ENCODE measurements at regions not wholly inside any gene's neighbourhood (a gene's known extent, or its start where the extent isn't known, plus 50 kb on each side); places are given as distances from the start of the nearest gene placed in this dataset.
"Not testable (repeated sequence)": the region's sequence is repeated elsewhere in the genome, so short reads cannot be mapped to it uniquely, and the experiment has no call there.

DNA sequence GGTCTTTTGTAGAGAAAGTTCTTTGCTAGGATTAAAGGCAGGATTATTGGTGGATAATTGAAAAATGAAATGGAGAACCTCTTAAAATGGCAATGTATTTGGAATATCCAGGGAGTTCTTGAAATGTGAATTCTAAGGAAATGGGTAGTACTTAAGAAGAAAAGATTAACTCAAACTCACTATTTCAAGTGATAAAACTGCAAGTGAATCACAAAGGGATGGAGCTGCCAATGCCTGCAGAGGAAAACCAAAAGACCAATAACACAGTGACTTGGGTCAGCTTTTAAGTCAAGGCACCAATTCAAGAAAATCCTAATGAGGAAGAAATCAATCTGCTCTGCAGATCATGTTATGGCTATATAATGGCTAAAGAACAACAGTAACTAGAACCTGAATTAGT lies 67.6 kb upstream of the ETAA1 start:
- POLR2A ChIA-PET, result no interaction called here

DNA sequence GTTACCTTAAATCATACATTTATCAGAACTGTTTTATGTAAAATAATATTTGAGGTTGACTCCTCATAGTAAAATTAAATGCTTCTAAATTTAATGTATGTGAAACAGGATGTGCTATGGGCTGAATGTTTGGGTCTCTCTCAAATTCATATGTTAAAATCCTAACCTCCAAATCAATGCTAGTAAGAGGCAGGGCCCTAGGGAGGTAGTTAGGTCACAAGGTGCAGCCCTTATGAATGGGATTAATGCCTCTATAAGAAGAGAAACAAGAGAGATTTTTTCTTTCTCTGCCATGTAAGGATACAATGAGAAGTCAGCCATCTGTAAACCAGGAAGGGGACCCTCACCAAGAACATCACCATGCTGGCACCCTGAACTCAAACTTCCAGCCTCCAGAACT lies 67.2 kb upstream of the ETAA1 start:
- Mint-ChIP-seq H3K4me3 (no peak overlapping the region), H3K4me1 (ENCODE audit: low read depth) (no peaks in the 10 kb centered on the region), H3K27me3 (peaks cover 4% of the 10 kb centered on the region), H3K9me3 (no peaks in the 10 kb centered on the region), H3K27ac (no peak overlapping the region), H3K36me3 (ENCODE audit: low read depth) (no peaks in the 10 kb centered on the region)
- TF ChIP-seq, protein P1, sequence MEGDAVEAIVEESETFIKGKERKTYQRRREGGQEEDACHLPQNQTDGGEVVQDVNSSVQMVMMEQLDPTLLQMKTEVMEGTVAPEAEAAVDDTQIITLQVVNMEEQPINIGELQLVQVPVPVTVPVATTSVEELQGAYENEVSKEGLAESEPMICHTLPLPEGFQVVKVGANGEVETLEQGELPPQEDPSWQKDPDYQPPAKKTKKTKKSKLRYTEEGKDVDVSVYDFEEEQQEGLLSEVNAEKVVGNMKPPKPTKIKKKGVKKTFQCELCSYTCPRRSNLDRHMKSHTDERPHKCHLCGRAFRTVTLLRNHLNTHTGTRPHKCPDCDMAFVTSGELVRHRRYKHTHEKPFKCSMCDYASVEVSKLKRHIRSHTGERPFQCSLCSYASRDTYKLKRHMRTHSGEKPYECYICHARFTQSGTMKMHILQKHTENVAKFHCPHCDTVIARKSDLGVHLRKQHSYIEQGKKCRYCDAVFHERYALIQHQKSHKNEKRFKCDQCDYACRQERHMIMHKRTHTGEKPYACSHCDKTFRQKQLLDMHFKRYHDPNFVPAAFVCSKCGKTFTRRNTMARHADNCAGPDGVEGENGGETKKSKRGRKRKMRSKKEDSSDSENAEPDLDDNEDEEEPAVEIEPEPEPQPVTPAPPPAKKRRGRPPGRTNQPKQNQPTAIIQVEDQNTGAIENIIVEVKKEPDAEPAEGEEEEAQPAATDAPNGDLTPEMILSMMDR (IDR thresholded peaks at IDR 0.05), result no peak
- DNase-seq (no peak), ATAC-seq (no peak)
- intact Hi-C loops (cut with micrococcal nuclease), result no loop called here
- ChIA-PET POLR2A (no interaction called here), CTCF (no interaction called here)

More for the DNA sequence above, 67.6 kb upstream of the ETAA1 start:
- no peaks in the 10 kb centered on the region for H3K9me3 Mint-ChIP-seq
- CTCF ChIA-PET, result no interaction called here
- intact Hi-C loops (cut with micrococcal nuclease), result no loop called here
- ATAC-seq (no peak), DNase-seq (no peak)
- H3K27me3 Mint-ChIP-seq, result peaks cover 7% of the 10 kb centered on the region
- no peaks in the 10 kb centered on the region for H3K4me1 Mint-ChIP-seq (ENCODE audit: low read depth)
- TF ChIP-seq, protein P1 (IDR thresholded peaks at IDR 0.05), result no peak
- H3K4me3 Mint-ChIP-seq, result no peak overlapping the region
- no peak overlapping the region for H3K27ac Mint-ChIP-seq
- no peaks in the 10 kb centered on the region for H3K36me3 Mint-ChIP-seq (ENCODE audit: low read depth)

DNA sequence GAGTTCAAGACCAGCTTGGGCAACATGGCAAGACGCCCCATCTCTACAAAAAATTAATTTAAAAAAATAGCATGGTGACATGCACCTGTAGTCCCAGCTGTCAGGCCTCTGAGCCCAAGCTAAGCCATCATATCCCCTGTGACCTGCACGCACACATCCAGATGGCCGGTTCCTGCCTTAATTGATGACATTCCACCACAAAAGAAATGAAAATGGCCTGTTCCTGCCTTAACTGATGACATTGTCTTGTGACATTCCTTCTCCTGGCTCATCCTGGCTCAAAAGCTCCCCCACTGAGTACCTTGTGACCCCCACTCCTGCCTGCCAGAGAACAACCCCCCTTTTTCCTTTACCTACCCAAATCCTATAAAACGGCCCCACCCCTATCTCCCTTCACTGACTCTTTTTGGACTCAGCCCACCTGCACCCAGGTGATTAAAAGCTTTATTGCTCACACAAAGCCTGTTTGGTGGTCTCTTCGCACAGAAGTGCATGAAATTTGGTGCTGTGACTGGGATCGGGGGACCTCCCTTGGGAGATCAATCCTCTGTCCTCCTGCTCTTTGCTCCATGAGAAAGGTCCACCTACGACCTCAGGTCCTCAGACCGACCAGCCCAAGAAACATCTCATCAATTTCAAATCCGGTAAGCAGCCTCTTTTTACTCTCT lies 65.6 kb upstream of the ETAA1 start:
- H3K9me3 Mint-ChIP-seq; DNase-seq; CTCF ChIA-PET; POLR2A ChIA-PET; intact Hi-C loops (cut with micrococcal nuclease); H3K36me3 Mint-ChIP-seq (ENCODE audit: low read depth); H3K27me3 Mint-ChIP-seq; H3K4me3 Mint-ChIP-seq; H3K27ac Mint-ChIP-seq; H3K4me1 Mint-ChIP-seq (ENCODE audit: low read depth); ATAC-seq: not testable (repeated sequence)

DNA sequence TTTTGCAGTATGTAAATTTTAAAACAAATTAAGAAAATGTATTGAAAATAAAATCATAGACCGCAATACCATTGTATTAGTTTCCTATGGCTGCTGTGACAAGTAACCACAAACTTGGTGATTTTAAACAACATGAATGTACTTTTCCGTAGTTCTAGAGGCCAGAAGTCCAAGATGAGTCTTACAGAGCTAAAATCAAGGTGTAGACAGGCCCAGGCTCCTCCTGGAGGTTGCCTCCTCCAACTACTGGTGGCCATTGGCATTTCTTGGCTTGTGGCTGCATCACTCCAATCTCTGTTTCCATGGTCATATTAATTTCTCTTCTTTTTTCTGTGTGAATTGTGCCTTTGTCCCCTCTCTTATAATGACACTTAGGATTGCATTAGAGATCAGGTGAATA lies 59.2 kb upstream of the ETAA1 start:
- ChIA-PET CTCF (no interaction called here), POLR2A (no interaction called here)
- intact Hi-C loops (cut with micrococcal nuclease), result no loop called here
- no peak overlapping the region for H3K4me3 Mint-ChIP-seq
- ATAC-seq (no peak), DNase-seq (no peak)
- H3K27me3 Mint-ChIP-seq, result peaks cover 2% of the 10 kb centered on the region
- no peak overlapping the region for H3K27ac Mint-ChIP-seq
- no peaks in the 10 kb centered on the region for H3K36me3 Mint-ChIP-seq (ENCODE audit: low read depth)
- no peaks in the 10 kb centered on the region for H3K9me3 Mint-ChIP-seq
- no peaks in the 10 kb centered on the region for H3K4me1 Mint-ChIP-seq (ENCODE audit: low read depth)
- TF ChIP-seq, protein P1 (IDR thresholded peaks at IDR 0.05), result no peak

DNA sequence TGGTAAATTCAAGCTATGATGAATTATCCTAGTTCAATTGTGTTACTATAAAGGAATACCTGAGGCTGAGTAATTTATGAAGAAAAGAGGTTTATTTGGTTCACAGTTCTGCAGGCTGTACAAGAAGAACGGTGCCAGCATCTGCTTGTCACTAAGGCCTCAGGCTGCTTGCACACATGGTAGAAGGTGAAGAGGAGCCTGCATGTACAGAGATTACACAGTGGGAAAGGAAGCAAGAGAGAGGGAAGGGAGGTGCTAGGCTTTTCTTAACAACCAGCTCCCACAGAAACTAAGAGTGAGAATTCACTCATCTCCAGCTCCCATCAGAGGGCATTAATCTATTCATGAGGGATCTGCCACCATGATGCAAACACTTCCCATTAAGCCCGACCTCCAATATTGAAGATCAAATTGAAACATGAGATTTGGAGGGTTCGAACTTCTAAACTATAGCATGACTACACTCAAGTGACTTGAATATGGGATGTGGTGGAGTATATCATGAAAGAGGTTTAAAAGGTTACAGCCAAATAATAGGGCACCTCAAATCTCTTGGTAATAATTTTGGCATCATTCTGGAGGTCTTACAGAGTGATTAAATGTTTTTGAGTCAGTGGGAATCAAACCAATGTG lies 58.4 kb upstream of the ETAA1 start:
- ATAC-seq (no peak), DNase-seq (no peak)
- Mint-ChIP-seq H3K27me3 (peaks cover 2% of the 10 kb centered on the region), H3K36me3 (ENCODE audit: low read depth) (no peaks in the 10 kb centered on the region), H3K4me1 (ENCODE audit: low read depth) (no peaks in the 10 kb centered on the region), H3K27ac (no peak overlapping the region), H3K4me3 (no peak overlapping the region), H3K9me3 (no peaks in the 10 kb centered on the region)
- ChIA-PET POLR2A (no interaction called here), CTCF (no interaction called here)
- TF ChIP-seq, protein P1 (IDR thresholded peaks at IDR 0.05), result no peak
- intact Hi-C loops (cut with micrococcal nuclease), result no loop called here

Measured in activated CD8-positive, alpha-beta T cell treated with anti-CD3 and anti-CD28 coated beads for 36 hours (primary cell).